ENCODE measurements at regions not wholly inside any gene's neighbourhood (a gene's known extent, or its start where the extent isn't known, plus 50 kb on each side); places are given as distances from the start of the nearest gene placed in this dataset.
A peak's percentile ranks its signal among the peaks of the same experiment; 100 is the strongest.

DNA sequence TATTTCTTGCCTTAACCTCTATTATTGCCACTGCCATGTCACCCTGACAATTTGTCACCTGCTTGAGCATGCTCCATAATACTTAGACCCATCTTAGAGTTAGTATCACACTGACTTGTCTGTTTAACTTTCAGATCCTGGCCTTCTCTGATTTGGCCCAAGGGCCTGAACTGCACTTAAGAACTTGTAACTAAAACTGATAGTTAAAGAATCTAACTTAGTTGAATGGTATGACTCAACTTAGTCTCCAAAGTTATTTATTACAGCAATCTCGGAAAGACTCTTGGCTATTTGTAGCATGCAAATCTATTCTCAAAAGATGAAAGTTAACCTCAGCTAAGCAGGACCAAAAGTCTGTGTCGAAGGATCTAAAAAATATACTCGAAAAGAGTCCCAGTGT is 72.3 kb downstream of the IGSF1 start (continued):
- no peak for TF ChIP-seq ZNF462 (CRISPR knock-in tag; IDR thresholded peaks at IDR 0.05)

DNA sequence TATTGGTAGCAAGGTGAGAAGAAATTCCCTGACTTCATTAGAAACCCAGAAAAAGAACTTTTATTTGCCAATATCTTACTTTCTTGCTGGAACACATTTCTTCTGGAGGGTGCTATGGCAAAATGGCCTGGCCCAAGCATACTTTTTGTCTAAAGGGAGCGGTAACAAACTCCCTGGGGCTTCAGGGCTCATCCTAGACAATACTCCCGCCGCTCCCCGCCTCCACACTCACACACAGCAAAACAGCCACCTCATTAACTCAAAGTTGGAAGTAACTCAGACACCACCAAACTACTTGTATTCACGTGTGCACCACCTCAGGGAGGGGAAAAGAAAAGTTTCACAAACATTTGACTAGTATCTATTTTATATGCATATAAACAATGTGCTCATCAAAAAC is 75.7 kb downstream of the IGSF1 start:
- Mint-ChIP-seq H3K27me3 (ENCODE audit: insufficient read depth, low read depth, poor library complexity) (no peaks in the 10 kb centered on the region), H3K27ac (no peak overlapping the region), H3K4me1 (peaks cover 16% of the 10 kb centered on the region; the same call in 2 of the 3 replicates), H3K36me3 (ENCODE audit: low read depth) (no peaks in the 10 kb centered on the region), H3K9me3 (no peaks in the 10 kb centered on the region), H3K4me3 (no peak overlapping the region)
- Histone ChIP-seq H4K20me1 (replicated peaks; ENCODE audit: insufficient read depth) (no peaks in the 10 kb centered on the region), H3K27me3 (ENCODE audit: insufficient read depth) (no peaks in the 10 kb centered on the region), H3F3A (replicated peaks; ENCODE audit: low read depth) (no peaks in the 10 kb centered on the region), H3K27ac (ENCODE audit: low read depth) (no peak overlapping the region), H3K4me2 (peak overlapping the region; percentile 67), H2AFZ (no peak overlapping the region), H3K36me3 (ENCODE audit: insufficient read depth) (no peaks in the 10 kb centered on the region), H3K4me1 (ENCODE audit: insufficient read depth) (peaks cover 19% of the 10 kb centered on the region), H3K9me2 (ENCODE audit: insufficient read depth) (no peaks in the 10 kb centered on the region), H3K79me2 (replicated peaks; ENCODE audit: insufficient read depth) (no peaks in the 10 kb centered on the region), H3K4me3 (peak overlapping the region; percentile 30; the same call in 1 of the 2 replicates)
- ATAC-seq (peak; percentile 48), DNase-seq (ENCODE audit: low spot score) (no peak)
- TF ChIP-seq ZNF331 (CRISPR knock-in tag; IDR thresholded peaks at IDR 0.05; ENCODE audit: low read depth) (no peak), JUNB (IDR thresholded peaks at IDR 0.05; ENCODE audit: unreplicated experiment) (no peak), CREB1 (CRISPR knock-in tag; IDR thresholded peaks at IDR 0.05; ENCODE audit: low read depth) (no peak), ZNF462 (CRISPR knock-in tag; IDR thresholded peaks at IDR 0.05) (no peak), EZH2phosphoT487 (IDR thresholded peaks at IDR 0.05; ENCODE audit: unreplicated experiment) (no peak), REST (IDR thresholded peaks at IDR 0.05; ENCODE audit: unreplicated experiment) (no peak)

All from GM23338 (cell line).